ENCODE measurements at regions not wholly inside any gene's neighbourhood (a gene's known extent, or its start where the extent isn't known, plus 50 kb on each side); places are given as distances from the start of the nearest gene placed in this dataset.
"Not testable (repeated sequence)": the region's sequence is repeated elsewhere in the genome, so short reads cannot be mapped to it uniquely, and the experiment has no call there.

GRCh38 chr16:46398559-46398958 is 222.6 kb downstream of the SHCBP1 start:
- TF ChIP-seq CTCF (IDR thresholded peaks at IDR 0.05 in 8 of 11, conservative IDR thresholded peaks at IDR 0.05 in 3 of 11); POLR2A (IDR thresholded peaks at IDR 0.05): not testable (repeated sequence)
